MM.1S (cell line): ENCODE measurements at regions not wholly inside any gene's neighbourhood (a gene's known extent, or its start where the extent isn't known, plus 50 kb on each side); places are given as distances from the start of the nearest gene placed in this dataset.

Source experiments
- CTCF ChIP-seq: fragments of 300-600 bp; sonication (generic); IDR thresholded peaks from 2 replicates; pipeline ENCODE4 v1.5.1; 2016; ENCODE audit warnings: antibody characterized with exemption, low read length, mixed read lengths
- EZH2 ChIP-seq: fragments of 300-600 bp; sonication (generic); optimal IDR thresholded peaks from 2 replicates; pipeline ENCODE3; 2017; ENCODE audit warnings: low read depth, mild to moderate bottlenecking, antibody characterized with exemption, low read length, mixed read lengths

- TF ChIP-seq CTCF (no peak), EZH2 (no peak)
These were observed 79.0 kb upstream of the FYN start for GRCh38 chr6:111952274-111952673.
